ENCODE measurements at regions not wholly inside any gene's neighbourhood (a gene's known extent, or its start where the extent isn't known, plus 50 kb on each side); places are given as distances from the start of the nearest gene placed in this dataset.

DNA sequence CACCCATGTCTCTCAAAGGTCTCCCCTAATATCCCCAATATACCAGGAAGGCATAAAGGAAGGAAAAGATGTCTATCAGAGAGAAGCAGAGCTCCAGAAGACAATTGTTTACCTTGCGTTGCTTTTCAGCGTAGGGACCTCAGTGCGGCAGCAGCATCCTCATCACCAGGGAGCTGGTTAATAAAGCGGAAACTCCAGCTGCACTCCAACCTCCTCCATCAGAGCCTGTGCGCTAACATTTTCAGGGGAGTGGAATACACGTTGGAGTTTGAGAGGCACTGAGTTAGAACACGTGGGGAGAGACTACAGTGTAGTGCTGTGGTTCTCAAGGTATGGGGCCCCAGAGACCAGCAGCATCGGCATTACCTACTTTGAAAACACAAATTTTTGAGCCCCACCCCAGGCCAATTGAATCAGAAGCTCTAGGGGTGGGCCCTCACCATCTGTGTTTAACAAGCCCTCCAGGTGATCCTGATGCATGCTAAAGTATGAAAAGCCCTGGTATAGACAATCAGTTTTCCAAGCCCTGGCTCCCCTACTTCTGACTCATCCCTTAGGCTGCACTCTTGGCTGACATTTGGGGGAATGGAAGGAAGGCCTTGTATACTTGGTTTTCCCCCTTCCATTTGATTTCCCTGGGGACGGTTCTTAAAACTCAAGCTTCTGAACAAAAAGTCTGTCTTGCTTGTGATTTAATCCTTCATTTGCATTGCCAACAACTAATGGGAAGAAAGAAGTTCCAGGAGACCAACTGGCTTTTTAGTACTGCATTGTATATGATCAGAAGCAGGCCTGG is 419.0 kb upstream of the CCDC196 start:
- TF ChIP-seq, protein P1, sequence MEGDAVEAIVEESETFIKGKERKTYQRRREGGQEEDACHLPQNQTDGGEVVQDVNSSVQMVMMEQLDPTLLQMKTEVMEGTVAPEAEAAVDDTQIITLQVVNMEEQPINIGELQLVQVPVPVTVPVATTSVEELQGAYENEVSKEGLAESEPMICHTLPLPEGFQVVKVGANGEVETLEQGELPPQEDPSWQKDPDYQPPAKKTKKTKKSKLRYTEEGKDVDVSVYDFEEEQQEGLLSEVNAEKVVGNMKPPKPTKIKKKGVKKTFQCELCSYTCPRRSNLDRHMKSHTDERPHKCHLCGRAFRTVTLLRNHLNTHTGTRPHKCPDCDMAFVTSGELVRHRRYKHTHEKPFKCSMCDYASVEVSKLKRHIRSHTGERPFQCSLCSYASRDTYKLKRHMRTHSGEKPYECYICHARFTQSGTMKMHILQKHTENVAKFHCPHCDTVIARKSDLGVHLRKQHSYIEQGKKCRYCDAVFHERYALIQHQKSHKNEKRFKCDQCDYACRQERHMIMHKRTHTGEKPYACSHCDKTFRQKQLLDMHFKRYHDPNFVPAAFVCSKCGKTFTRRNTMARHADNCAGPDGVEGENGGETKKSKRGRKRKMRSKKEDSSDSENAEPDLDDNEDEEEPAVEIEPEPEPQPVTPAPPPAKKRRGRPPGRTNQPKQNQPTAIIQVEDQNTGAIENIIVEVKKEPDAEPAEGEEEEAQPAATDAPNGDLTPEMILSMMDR (IDR thresholded peaks at IDR 0.05) = no peak
- no peak for TF ChIP-seq ZFX (IDR thresholded peaks at IDR 0.05; ENCODE audit: borderline replicate concordance)

All from 22Rv1 (cell line).